Muscle layer of colon (tissue), 2 donors: ENCODE measurements at regions not wholly inside any gene's neighbourhood (a gene's known extent, or its start where the extent isn't known, plus 50 kb on each side); places are given as distances from the start of the nearest gene placed in this dataset.

Experiments used
- H3K27ac ChIP-seq: one replicate; pipeline ENCODE4 v1.7.0; 2013; ENCODE audit warnings: low read depth, mild to moderate bottlenecking, low read length, moderate library complexity
- H3K27me3 ChIP-seq, 2 donors: one replicate each; pipeline ENCODE4 v1.7.0; 2013; ENCODE audit warnings: low read length in 2 of 2, mild to moderate bottlenecking in 2 of 2; ENCODE audit not compliant: insufficient read depth in 2 of 2, control insufficient read depth in 1 of 2
- H3K36me3 ChIP-seq: one replicate; pipeline ENCODE4 v1.7.0; 2013; ENCODE audit warnings: mild to moderate bottlenecking, low read length; ENCODE audit not compliant: insufficient read depth
- H3K4me1 ChIP-seq: one replicate; pipeline ENCODE4 v1.7.0; 2013; ENCODE audit warnings: mild to moderate bottlenecking, low read length; ENCODE audit not compliant: insufficient read depth
- H3K4me3 ChIP-seq, 2 donors: one replicate each; pipeline ENCODE4 v1.7.0; 2013; ENCODE audit warnings: low read length in 2 of 2, low read depth in 1 of 2, mild to moderate bottlenecking in 1 of 2, moderate library complexity in 1 of 2
- H3K9ac ChIP-seq: one replicate; pipeline ENCODE4 v1.7.0; 2013; ENCODE audit warnings: low read length
- H3K9me3 ChIP-seq: one replicate; pipeline ENCODE4 v1.7.0; 2013; ENCODE audit warnings: mild to moderate bottlenecking, low read length
- donor health status: abdominal sarcoma.
- donor health status: Adenocarcinoma of cecum.

- H3K27ac ChIP-seq, result no peak overlapping the region
- H3K9me3 ChIP-seq, result no peaks in the 10 kb centered on the region
- no peaks in the 10 kb centered on the region for H3K36me3 ChIP-seq
- H3K4me1 ChIP-seq, result peaks cover 2% of the 10 kb centered on the region
- no peak overlapping the region for H3K9ac ChIP-seq
- H3K4me3 ChIP-seq, result no peak overlapping the region
- no peaks in the 10 kb centered on the region for H3K27me3 ChIP-seq
Measured at GRCh38 chr2:8631465-8632005, 50.3 kb upstream of the ID2 start.
